CD4-positive, alpha-beta T cell treated with Interleukin-2 at 100 ng/mL for 4 hours (primary cell): ENCODE measurements at regions not wholly inside any gene's neighbourhood (a gene's known extent, or its start where the extent isn't known, plus 50 kb on each side); places are given as distances from the start of the nearest gene placed in this dataset.

Experiments
- DNase-seq: peaks from one replicate; pipeline ENCODE4 v3.0.0-alpha.2; 2020; ENCODE audit warnings: low spot score

- no peak for DNase-seq
Observed at GRCh38 chr1:223486932-223487886, 94.0 kb downstream of the CCDC185 start.

GRCh38 chr1:223487887-223488259 lies 94.7 kb downstream of the CCDC185 start:
- no peak for DNase-seq

GRCh38 chr1:223489439-223489838 lies 96.2 kb downstream of the CCDC185 start:
- DNase-seq: no peak

GRCh38 chr1:223490256-223490655 lies 97.0 kb downstream of the CCDC185 start:
- no peak for DNase-seq
